ENCODE measurements at regions not wholly inside any gene's neighbourhood (a gene's known extent, or its start where the extent isn't known, plus 50 kb on each side); places are given as distances from the start of the nearest gene placed in this dataset.
"Not testable (repeated sequence)": the region's sequence is repeated elsewhere in the genome, so short reads cannot be mapped to it uniquely, and the experiment has no call there.

DNA sequence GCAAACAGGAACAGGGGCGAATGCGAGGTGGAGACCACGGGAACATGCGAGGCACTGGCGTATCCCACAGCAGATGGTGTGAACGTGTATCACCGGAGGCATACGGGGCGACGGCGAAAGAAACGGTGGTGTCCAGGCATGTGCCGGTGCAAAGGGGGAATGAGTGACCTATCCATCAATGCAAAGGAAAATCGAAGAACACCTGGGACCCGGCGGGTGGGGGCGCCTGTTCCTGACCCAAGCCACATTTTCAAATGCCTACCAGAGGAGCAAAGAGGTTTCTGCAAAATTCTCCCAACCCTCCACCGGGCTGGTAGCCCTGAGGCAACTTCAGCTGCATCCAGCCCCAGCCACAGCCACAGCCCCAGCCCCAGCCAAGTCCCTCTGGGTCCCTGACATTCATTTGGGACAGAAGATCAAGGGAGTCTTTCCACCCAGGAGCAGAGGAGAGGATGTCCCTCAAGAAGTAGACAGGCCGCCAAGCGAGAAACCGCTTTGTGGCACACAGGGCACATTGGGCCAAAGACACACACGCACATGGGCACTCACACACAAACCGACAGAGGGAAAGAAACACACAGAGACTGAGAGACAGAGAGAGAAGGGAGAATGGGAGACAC is 164.0 kb upstream of the ZNF337 start:
- DNase-seq (ENCODE audit: missing footprints) = no peak
- no peak for ATAC-seq

GRCh38 chr20:25859649-25860530 is 163.2 kb upstream of the ZNF337 start:
- DNase-seq (ENCODE audit: missing footprints) = peak; percentile 88
- intact Hi-C loops (cut with DNase I) = no loop called here
- ATAC-seq = peak; percentile 59

More for the DNA sequence above, 164.0 kb upstream of the ZNF337 start:
- intact Hi-C loops (cut with DNase I) = no loop called here

- DNase-seq (ENCODE audit: missing footprints) = no peak
Measured at GRCh38 chr20:25858495-25859425, 162.1 kb upstream of the ZNF337 start.

GRCh38 chr20:25857091-25857788 is 160.6 kb upstream of the ZNF337 start:
- DNase-seq (ENCODE audit: missing footprints) = peak; percentile 32
- ATAC-seq; intact Hi-C loops (cut with DNase I): not testable (repeated sequence)

More at GRCh38 chr20:25858495-25859425, 162.1 kb upstream of the ZNF337 start:
- intact Hi-C loops (cut with DNase I) = no loop called here
- ATAC-seq = no peak

DNA sequence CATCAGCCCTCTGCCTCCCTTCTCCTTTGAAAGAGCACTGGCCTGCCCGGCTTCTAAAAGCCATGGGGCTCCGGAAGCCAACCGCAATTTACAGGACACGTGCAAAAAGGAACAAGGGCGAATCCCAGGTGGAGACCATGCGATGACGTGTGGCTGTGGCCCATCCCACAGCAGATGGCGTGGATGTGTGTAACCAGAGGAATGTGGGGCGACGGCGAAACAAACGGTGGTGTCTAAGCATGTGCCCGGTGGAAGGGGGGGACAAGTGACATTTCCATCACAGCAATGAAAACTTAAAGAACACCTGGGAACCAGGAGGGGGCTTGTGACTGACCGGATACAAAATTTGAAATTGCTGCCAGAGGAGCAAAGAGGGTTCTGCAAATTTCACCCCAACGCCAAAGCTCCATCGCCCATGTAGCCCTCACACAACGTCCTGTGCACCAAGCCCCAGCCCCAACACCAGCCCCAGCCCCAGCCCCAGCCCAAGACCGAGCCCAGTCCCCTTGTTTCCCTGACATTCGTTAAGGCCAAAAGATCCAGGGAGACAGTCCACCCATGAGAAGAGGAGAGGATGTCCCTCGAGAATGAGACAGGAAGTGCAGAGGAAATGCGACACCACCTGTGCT is 159.7 kb upstream of the ZNF337 start:
- intact Hi-C loops (cut with DNase I) = no loop called here
- peak; percentile 45 for DNase-seq (ENCODE audit: missing footprints)
- ATAC-seq = no peak

GRCh38 chr20:25855451-25856156 is 159.0 kb upstream of the ZNF337 start:
- intact Hi-C loops (cut with DNase I); DNase-seq (ENCODE audit: missing footprints); ATAC-seq: not testable (repeated sequence)

DNA sequence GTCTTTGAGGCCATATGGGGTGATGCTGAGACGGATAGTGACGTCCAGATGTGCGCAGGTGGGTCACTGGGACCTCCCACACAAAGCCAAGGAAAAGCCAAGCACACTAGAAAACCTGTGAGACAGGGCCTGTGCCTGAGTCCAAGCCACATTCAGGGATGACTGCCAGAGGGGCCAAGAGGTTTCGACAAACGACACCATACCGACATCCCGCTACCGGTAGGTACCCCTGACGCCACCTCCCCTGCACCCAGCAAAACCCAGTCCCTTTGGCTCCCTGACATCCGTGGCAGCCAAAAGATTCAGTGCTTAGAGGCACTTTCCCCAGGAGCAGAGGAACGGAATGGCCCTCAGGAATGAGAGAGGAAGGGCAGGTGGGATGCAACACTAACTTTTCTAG is 158.0 kb upstream of the ZNF337 start:
- ATAC-seq; DNase-seq (ENCODE audit: missing footprints); intact Hi-C loops (cut with DNase I): not testable (repeated sequence)

DNA sequence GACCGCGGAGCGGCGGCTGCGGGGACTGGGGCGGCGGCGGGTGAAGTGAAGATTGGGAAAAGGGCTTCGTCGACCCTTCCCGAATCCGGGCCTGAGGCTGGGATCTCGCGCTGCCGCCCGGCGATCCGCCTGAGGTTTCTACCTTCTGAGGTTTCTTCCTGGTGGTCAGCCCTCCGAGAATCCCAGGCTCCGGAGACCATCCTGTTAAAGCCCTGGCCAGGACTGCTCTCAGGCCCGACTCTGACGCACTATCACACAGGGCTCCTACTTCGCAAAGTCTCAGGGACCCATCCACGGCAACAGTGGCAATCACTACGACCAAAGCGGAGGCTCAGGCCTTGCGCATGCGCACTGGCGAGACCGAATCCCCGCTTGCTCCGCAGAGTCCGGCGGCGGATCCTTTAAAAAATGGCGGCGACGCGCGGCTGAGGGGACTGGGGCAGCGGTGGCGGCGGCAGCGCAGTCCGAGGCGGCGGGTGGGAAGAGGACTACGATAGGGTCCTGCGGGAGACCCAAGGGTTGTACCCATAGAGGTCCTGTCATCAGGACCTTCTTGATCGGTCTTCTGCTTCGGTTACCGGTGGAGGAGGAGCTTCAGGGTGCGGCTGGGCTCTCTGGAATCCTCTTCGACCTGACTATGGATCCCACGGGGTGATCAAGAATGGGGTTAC is 157.2 kb upstream of the ZNF337 start:
- DNase-seq (ENCODE audit: missing footprints) (peak; percentile 88), ATAC-seq (peak; percentile 85)
- intact Hi-C loops (cut with DNase I) = not testable (repeated sequence)

GRCh38 chr20:25852968-25853717 is 156.5 kb upstream of the ZNF337 start:
- peak; percentile 7 for DNase-seq (ENCODE audit: missing footprints)
- intact Hi-C loops (cut with DNase I); ATAC-seq: not testable (repeated sequence)

- DNase-seq (ENCODE audit: missing footprints); intact Hi-C loops (cut with DNase I); ATAC-seq: not testable (repeated sequence)
Measured at GRCh38 chr20:25850133-25850532, 153.5 kb upstream of the ZNF337 start.

GRCh38 chr20:25848222-25848621 is 151.6 kb upstream of the ZNF337 start:
- intact Hi-C loops (cut with DNase I) = no loop called here
- ATAC-seq (no peak), DNase-seq (ENCODE audit: missing footprints) (peak; percentile 49)

- DNase-seq (ENCODE audit: missing footprints); intact Hi-C loops (cut with DNase I): not testable (repeated sequence)
- ATAC-seq = peak; percentile 52
Measured at GRCh38 chr20:25844640-25845039, 148.0 kb upstream of the ZNF337 start.

DNA sequence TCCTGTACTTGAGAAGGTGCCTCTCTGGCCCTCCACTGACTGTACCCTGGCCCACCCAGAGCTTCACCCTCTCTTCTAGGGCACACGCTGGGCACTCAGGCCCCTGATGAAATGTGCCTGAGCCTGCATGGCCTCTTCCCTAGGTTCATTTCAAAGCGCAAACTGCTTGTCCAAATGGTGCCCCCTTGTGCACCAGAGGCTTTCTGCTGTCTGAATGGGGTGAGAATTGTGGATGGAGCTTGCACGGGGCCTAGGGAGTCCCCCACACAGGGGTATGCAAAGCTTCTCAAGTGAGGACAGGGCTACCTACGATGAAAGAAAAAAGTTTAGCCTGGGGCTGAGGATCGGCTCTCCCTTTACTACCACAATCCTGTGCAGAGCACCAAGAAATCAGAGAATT is 116.9 kb upstream of the ZNF337 start:
- intact Hi-C loops (cut with DNase I); DNase-seq (ENCODE audit: missing footprints); ATAC-seq: not testable (repeated sequence)

DNA sequence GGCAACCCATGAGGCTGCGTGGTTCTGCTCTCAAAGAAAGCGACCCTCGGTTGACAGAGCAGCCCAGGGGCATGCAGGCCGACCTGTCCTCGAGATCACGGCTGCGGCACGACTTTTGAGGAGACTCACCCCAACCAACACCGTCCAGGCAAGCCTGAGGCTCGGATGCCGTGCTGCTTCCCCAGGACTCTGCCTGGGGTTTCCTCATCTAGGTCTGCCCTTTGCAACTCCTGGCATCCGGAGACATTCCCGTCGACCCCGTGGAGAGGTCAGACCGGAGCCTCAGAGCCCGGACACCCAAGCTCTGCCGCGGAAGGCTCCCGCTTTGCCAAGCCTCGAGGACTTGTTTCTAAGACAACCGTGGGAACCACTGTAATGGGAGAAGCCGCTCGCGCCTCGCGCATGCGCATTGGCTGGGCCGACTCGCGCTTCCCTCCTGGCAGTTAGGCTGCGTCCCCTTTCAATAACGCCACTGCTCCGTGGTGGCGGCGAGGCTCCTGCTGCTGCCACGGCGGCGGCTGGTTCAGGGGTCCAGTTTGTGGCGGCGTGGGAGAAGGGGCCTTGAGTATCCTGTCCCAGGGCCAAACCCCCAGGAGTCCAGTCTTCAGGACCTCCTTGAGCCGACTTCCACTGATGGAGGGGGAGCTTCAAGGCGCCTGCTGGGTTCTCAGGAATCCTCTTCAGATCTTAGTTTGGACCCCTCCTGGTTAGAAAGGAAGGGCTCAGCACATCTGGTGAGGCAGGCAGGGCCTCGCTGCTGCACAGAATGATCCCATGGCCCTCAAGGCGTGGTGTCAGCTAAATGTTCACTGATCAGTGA is 101.7 kb upstream of the ZNF337 start:
- intact Hi-C loops (cut with DNase I); DNase-seq (ENCODE audit: missing footprints): not testable (repeated sequence)
- peak; percentile 59 for ATAC-seq

DNA sequence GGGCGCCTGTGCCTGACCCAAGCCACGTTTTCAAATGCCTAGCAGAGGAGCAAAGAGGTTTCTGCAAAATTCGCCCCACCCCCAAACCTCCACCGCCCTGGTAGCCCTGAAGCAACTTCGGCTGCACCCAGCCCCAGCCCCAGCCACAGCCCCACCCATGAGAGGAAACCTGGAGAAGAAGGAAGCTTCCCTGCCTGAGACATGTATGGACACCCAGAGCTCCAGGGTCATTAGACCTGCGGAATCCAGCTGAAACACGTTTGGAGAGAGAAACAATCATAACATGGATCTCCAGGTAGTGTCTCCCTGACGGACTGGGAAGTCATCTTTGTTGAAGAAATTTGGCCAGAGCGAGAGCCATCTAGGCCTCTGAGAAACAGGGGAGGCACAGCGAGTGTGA is 100.4 kb upstream of the ZNF337 start:
- intact Hi-C loops (cut with DNase I); ATAC-seq; DNase-seq (ENCODE audit: missing footprints): not testable (repeated sequence)

Measured in Right ventricle myocardium inferior (tissue), 1 donor.